CD14-positive monocyte (primary cell): ENCODE measurements at regions not wholly inside any gene's neighbourhood (a gene's known extent, or its start where the extent isn't known, plus 50 kb on each side); places are given as distances from the start of the nearest gene placed in this dataset.
"Not testable (repeated sequence)": the region's sequence is repeated elsewhere in the genome, so short reads cannot be mapped to it uniquely, and the experiment has no call there.

Experiments
- DNase-seq, 3 donors: peaks; one replicate each; pipeline ENCODE4 v3.0.0-alpha.2; 2011 to 2022
- H2AFZ ChIP-seq: 2 replicates; pipeline ENCODE4 v1.6.0; 2012; ENCODE audit warnings: mild to moderate bottlenecking, low read depth, low read length, inconsistent platforms; ENCODE audit not compliant: insufficient read depth, poor library complexity, severe bottlenecking
- H3K27ac ChIP-seq, 2 donors: 1 replicate in 1 of 2; 2 replicates in 1 of 2; pipeline ENCODE4 v1.5.1; 2012 to 2013; ENCODE audit warnings: low read length in 2 of 2, control low read depth in 1 of 2, inconsistent platforms in 1 of 2, low read depth in 1 of 2, mild to moderate bottlenecking in 1 of 2
- H3K27me3 ChIP-seq, 2 donors: one replicate each; pipeline versions ENCODE4 v1.6.0 to v1.6.1; 2011 to 2013; ENCODE audit warnings: low read length in 2 of 2; ENCODE audit not compliant: control insufficient read depth in 2 of 2, insufficient read depth in 2 of 2
- H3K36me3 ChIP-seq, 2 donors: replicated peaks in 1 of 2; 1 replicate in 1 of 2; 2 replicates in 1 of 2; pipeline versions ENCODE4 v1.5.1 to v1.6.1; 2012 to 2013; ENCODE audit warnings: low read length in 2 of 2, control low read depth in 1 of 2, inconsistent platforms in 1 of 2, mild to moderate bottlenecking in 1 of 2; ENCODE audit not compliant: insufficient read depth in 2 of 2, control insufficient read depth in 1 of 2
- H3K4me1 ChIP-seq, 2 donors: 1 replicate in 1 of 2; 2 replicates in 1 of 2; pipeline versions ENCODE4 v1.5.1 to v1.6.1; 2012 to 2013; ENCODE audit warnings: low read length in 2 of 2, control low read depth in 1 of 2, inconsistent platforms in 1 of 2, mild to moderate bottlenecking in 1 of 2, moderate library complexity in 1 of 2; ENCODE audit not compliant: insufficient read depth in 2 of 2, control insufficient read depth in 1 of 2
- H3K4me2 ChIP-seq: replicated peaks from 2 replicates; pipeline ENCODE3; 2012; ENCODE audit warnings: low read length, moderate library complexity, mild to moderate bottlenecking; ENCODE audit not compliant: poor library complexity, severe bottlenecking; ENCODE audit errors: extremely low read depth
- H3K4me3 ChIP-seq, 3 experiments: fragments of 200-600 bp in 1 of 3; sonication (generic) in 1 of 3; replicated peaks in 1 of 3; 1 replicate in 2 of 3; 2 replicates in 1 of 3; pipeline ENCODE4 v1.5.1; 2011 to 2013; ENCODE audit warnings: low read length in 3 of 3, mild to moderate bottlenecking in 3 of 3, control low read depth in 2 of 3, low read depth in 2 of 3, inconsistent platforms in 1 of 3, moderate library complexity in 1 of 3
- H3K79me2 ChIP-seq: 2 replicates; pipeline ENCODE4 v1.6.0; 2012; ENCODE audit warnings: mild to moderate bottlenecking, control low read depth, inconsistent platforms, low read length, moderate library complexity; ENCODE audit not compliant: insufficient read depth
- H3K9ac ChIP-seq: 2 replicates; pipeline ENCODE4 v1.6.0; 2017; ENCODE audit warnings: low read length, mild to moderate bottlenecking; ENCODE audit not compliant: insufficient read depth, poor library complexity, severe bottlenecking
- H3K9me3 ChIP-seq, 2 donors: replicated peaks in 1 of 2; 1 replicate in 1 of 2; 2 replicates in 1 of 2; pipeline versions ENCODE4 v1.5.1 to v1.6.1; 2012 to 2013; ENCODE audit warnings: low read length in 2 of 2, control low read depth in 1 of 2; ENCODE audit not compliant: control insufficient read depth in 1 of 2, insufficient read depth in 1 of 2
- H4K20me1 ChIP-seq: 2 replicates; pipeline ENCODE4 v1.6.0; 2012; ENCODE audit warnings: mild to moderate bottlenecking, low read length, control low read depth, moderate library complexity; ENCODE audit not compliant: insufficient read depth
- H3K27ac Mint-ChIP-seq, 7 donors: one replicate each; pipeline ENCODE4 v1.8.0; 2020; ENCODE audit warnings: mild to moderate bottlenecking in 7 of 7, mixed read lengths in 7 of 7, moderate library complexity in 6 of 7, inconsistent platforms in 2 of 7
- H3K27me3 Mint-ChIP-seq, 3 donors: one replicate each; pipeline ENCODE4 v1.8.0; 2021 to 2022; ENCODE audit warnings: low read depth in 3 of 3, mild to moderate bottlenecking in 3 of 3, mixed read lengths in 3 of 3, moderate library complexity in 3 of 3, inconsistent platforms in 1 of 3
- H3K36me3 Mint-ChIP-seq, 2 donors: one replicate each; pipeline ENCODE4 v1.8.0; 2020; ENCODE audit warnings: mixed read lengths in 2 of 2, inconsistent platforms in 1 of 2, mild to moderate bottlenecking in 1 of 2
- H3K4me1 Mint-ChIP-seq: one replicate; pipeline ENCODE4 v1.8.0; 2020; ENCODE audit warnings: mild to moderate bottlenecking, mixed read lengths
- H3K4me3 Mint-ChIP-seq, 2 donors: one replicate each; pipeline ENCODE4 v1.8.0; 2020; ENCODE audit warnings: mild to moderate bottlenecking in 2 of 2, mixed read lengths in 2 of 2, moderate library complexity in 1 of 2
- H3K9me3 Mint-ChIP-seq, 7 donors: one replicate each; pipeline ENCODE4 v1.8.0; 2020 to 2022; ENCODE audit warnings: mixed read lengths in 7 of 7, mild to moderate bottlenecking in 6 of 7, moderate library complexity in 6 of 7, inconsistent platforms in 2 of 7
- WGBS: methylation state at CpG from one replicate; pipeline ENCODE4 v1.1.5; 2013; ENCODE audit warnings: missing lambda C conversion rate; ENCODE audit not compliant: insufficient coverage; 5-methylcytosine and 5-hydroxymethylcytosine counted together
- intact Hi-C, 2 donors: fragments of 100-400 bp; cut with micrococcal nuclease; formaldehyde crosslinking; loops; one replicate each; pipeline versions ENCODE4 v1.15.0 to v1.15.1; 2023
- TF ChIP-seq, protein P1 (sequence below): fragments of 200-600 bp; IDR thresholded peaks from one replicate; pipeline ENCODE4 v1.8.0; 2022; ENCODE audit warnings: antibody characterized with exemption, mild to moderate bottlenecking

DNA sequence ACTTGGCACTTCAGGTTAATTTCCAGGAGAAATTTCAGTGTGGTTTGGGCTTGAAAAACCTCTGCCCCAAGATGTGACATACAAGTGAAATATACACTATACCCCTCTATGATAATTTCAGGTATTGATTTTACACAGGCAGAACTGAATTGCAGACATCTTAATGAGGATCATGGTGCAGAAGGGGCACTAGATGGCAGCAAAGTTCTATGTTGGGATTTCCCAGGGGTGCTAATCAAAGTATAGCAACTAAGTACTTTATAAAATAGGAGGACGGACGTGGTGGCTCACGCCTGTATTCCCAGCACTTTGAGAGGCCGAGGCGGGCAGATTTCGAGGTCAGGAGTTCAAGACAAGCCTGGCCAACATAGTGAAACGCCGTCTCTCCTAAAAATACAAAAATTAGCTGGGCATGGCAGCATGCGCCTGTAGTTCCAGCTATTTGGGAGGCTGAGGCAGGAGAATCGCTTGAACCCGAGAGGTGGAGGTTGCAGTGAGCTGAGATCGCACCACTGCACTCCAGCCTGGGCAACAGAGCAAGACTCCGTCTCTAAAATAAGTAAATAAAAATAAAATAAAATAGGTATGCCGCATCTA is 555.7 kb downstream of the ETS1 start:
- H3K4me1 Mint-ChIP-seq, H4K20me1 ChIP-seq, H3K36me3 ChIP-seq, H3K79me2 ChIP-seq, H3K4me1 ChIP-seq, H3K9ac ChIP-seq, H3K27ac ChIP-seq, H3K27ac Mint-ChIP-seq, H3K27me3 ChIP-seq, H3K9me3 Mint-ChIP-seq, H3K4me2 ChIP-seq, H3K27me3 Mint-ChIP-seq, H3K4me3 ChIP-seq, H2AFZ ChIP-seq, H3K36me3 Mint-ChIP-seq, H3K9me3 ChIP-seq: not testable (repeated sequence)
- intact Hi-C loops = loop anchor here (5.0 to 10.0 kb wide), 2 partner anchors 126 to 803 kb away; no protein-coding TSS in a partner anchor
- TF ChIP-seq, protein P1, sequence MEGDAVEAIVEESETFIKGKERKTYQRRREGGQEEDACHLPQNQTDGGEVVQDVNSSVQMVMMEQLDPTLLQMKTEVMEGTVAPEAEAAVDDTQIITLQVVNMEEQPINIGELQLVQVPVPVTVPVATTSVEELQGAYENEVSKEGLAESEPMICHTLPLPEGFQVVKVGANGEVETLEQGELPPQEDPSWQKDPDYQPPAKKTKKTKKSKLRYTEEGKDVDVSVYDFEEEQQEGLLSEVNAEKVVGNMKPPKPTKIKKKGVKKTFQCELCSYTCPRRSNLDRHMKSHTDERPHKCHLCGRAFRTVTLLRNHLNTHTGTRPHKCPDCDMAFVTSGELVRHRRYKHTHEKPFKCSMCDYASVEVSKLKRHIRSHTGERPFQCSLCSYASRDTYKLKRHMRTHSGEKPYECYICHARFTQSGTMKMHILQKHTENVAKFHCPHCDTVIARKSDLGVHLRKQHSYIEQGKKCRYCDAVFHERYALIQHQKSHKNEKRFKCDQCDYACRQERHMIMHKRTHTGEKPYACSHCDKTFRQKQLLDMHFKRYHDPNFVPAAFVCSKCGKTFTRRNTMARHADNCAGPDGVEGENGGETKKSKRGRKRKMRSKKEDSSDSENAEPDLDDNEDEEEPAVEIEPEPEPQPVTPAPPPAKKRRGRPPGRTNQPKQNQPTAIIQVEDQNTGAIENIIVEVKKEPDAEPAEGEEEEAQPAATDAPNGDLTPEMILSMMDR = peak; percentile 88
- peak overlapping the region in 1 of 2 donors; percentile 24 for H3K4me3 Mint-ChIP-seq
- WGBS = 100% methylated on average over 3 of the region's 14 CpGs
- peak; percentile 56 to 73 (median 69) for DNase-seq

DNA sequence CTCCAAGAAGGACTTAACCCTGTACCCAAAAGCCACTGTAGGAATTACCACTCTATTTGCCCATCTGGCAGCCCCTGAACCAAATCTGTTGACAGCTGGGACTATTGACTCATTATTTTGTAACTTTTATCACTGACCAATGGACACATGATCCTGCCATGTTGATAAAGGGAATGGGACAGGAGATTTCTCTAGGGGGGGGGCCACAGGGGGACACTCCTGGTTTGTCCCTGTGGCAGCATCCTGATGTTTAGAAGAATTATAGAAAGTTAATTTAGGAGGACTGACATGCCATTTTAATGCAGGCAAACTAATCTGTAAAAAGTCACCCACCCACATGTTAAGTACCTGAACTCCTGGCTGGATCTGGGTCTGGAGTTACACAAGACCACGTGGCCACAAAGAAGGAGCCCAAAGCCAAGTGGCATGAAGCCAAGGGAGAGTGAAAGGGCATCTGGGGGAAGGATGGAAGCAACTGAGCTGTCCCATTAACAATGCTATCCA is 558.1 kb downstream of the ETS1 start:
- no peaks in the 10 kb centered on the region for H4K20me1 ChIP-seq
- no peak overlapping the region for H3K4me2 ChIP-seq
- no peak overlapping the region for H2AFZ ChIP-seq
- H3K79me2 ChIP-seq = no peaks in the 10 kb centered on the region
- no peaks in the 10 kb centered on the region for H3K27me3 ChIP-seq
- peaks cover 9% of the 10 kb centered on the region for H3K4me1 Mint-ChIP-seq
- H3K27ac ChIP-seq = no peak overlapping the region
- no peaks in the 10 kb centered on the region for H3K36me3 ChIP-seq
- no peak for DNase-seq
- no peak overlapping the region for H3K4me3 ChIP-seq
- peaks cover 0 to 3% (median 2%) of the 10 kb centered on the region in 3 donors for H3K27me3 Mint-ChIP-seq
- no peaks in the 10 kb centered on the region for H3K9me3 ChIP-seq
- H3K9ac ChIP-seq = no peak overlapping the region
- no peaks in the 10 kb centered on the region for H3K9me3 Mint-ChIP-seq
- no CpG with 5 or more reads among the region's 1 CpG for WGBS
- TF ChIP-seq, protein P1 = no peak
- peak overlapping the region in 1 of 7 donors; percentile 32 for H3K27ac Mint-ChIP-seq
- H3K4me1 ChIP-seq = no peaks in the 10 kb centered on the region
- intact Hi-C loops = no loop called here
- no peaks in the 10 kb centered on the region for H3K36me3 Mint-ChIP-seq
- H3K4me3 Mint-ChIP-seq = no peak overlapping the region
